ENCODE measurements at regions not wholly inside any gene's neighbourhood (a gene's known extent, or its start where the extent isn't known, plus 50 kb on each side); places are given as distances from the start of the nearest gene placed in this dataset.

- no peak for TF ChIP-seq CTCF (conservative IDR thresholded peaks at IDR 0.05)
- H3K27ac ChIP-seq: no peak overlapping the region
These were observed 536.6 kb upstream of the CAMK1G start for GRCh38 chr1:209046935-209047334.

GRCh38 chr1:209048941-209049669 lies 534.4 kb upstream of the CAMK1G start:
- TF ChIP-seq CTCF (conservative IDR thresholded peaks at IDR 0.05): no peak
- H3K27ac ChIP-seq: no peak overlapping the region

DNA sequence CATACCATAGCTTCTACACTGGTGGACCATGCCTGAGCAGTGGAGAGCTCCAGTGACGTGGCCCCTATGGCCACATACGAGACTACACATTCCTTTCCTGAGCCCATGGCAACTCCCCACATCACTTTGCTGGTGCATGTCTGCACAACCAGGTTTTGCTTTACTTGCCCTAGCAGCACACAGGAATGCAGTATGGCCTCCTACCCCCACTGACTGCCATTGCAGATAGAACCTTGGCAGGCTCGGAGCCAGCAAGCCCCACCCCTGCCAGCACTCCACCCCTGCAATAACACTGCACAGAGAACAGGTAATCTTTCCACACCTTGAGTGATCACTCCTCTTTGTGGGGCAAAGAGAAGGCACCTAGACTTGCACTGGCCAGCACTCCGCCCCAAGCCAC lies 531.9 kb upstream of the CAMK1G start:
- TF ChIP-seq CTCF (conservative IDR thresholded peaks at IDR 0.05): no peak
- H3K27ac ChIP-seq: no peak overlapping the region

DNA sequence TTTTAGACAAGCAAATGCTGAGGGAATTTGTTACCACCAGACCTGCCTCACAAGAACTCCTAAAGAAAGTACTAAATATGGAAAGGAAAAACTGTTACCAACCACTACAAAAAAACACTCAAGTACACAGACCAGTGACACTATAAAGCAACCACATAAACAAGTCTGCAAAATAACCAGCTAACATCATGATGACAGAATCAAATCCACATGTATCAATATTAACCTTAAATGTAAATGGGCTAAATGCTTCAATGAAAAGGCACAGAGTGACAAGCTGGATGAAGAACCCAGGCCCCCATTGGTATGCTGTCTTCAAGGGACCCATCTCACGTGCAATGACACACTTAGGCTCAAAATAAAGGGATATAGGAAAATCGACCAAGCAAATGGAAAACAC lies 529.9 kb upstream of the CAMK1G start:
- H3K27ac ChIP-seq: no peak overlapping the region

DNA sequence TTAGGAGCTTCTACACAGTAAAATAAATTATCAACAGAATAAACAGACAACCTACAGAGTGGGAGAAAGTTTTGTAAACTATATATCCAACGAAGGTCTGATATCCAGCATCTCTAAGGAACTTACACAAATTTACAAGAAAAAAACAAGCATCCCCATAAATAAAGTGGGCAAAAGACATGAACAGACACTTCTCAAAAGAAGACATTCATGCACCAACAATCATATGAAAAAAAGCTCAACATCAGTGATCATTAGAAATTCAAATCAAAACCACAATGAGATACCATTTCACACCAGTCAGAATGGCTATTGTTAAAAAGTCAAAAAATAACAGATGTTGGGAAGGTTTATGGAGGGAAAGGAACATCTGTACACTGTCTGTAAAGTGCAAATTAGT lies 526.4 kb upstream of the CAMK1G start:
- no peak overlapping the region for H3K27ac ChIP-seq
- TF ChIP-seq CTCF (conservative IDR thresholded peaks at IDR 0.05): no peak

More for the DNA sequence above, 529.9 kb upstream of the CAMK1G start:
- no peak for TF ChIP-seq CTCF (conservative IDR thresholded peaks at IDR 0.05)

GRCh38 chr1:209057901-209058300 lies 525.6 kb upstream of the CAMK1G start:
- TF ChIP-seq CTCF (conservative IDR thresholded peaks at IDR 0.05): no peak
- H3K27ac ChIP-seq: no peak overlapping the region

DNA sequence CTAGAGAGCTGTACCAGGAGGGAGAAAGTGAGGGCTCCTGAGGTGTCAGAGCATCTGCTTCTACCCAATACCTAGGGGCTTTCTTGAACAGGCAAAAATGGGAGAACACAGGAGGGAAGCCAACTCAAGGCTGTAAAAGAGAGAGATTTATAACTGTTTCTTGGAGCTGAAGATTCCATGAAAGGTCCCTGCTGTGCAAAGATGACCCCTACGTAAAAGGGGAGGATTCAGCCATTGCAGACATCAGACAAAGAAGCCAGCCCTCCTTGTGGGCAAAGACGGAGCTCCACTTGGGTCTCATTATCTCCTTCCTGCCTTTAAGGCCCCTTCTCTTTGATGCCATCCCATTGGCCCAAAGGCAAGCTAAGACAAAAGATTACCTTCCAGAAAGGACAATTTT lies 524.1 kb upstream of the CAMK1G start:
- no peak overlapping the region for H3K27ac ChIP-seq
- no peak for TF ChIP-seq CTCF (conservative IDR thresholded peaks at IDR 0.05)
